Body of pancreas (tissue), 4 donors: ENCODE measurements at regions not wholly inside any gene's neighbourhood (a gene's known extent, or its start where the extent isn't known, plus 50 kb on each side); places are given as distances from the start of the nearest gene placed in this dataset.

Source experiments
- POLR2A ChIP-seq, 3 donors: fragments of 450-650 bp; IDR thresholded peaks; one replicate each; pipeline ENCODE4 v1.6.1; 2016; ENCODE audit warnings: antibody characterized with exemption in 3 of 3, mild to moderate bottlenecking in 2 of 3
- TF ChIP-seq, protein P1 (sequence below), 7 experiments: fragments of 450-650 bp in 4 of 7; fragments of 200-600 bp in 3 of 7; sonication (generic) in 3 of 7; IDR thresholded peaks; one replicate each; pipeline ENCODE4 v1.5.1; 2016 to 2019; ENCODE audit warnings: antibody characterized with exemption in 7 of 7

GRCh38 chr14:26810631-26811030, 212.8 kb upstream of the NOVA1 start:
- TF ChIP-seq, protein P1, sequence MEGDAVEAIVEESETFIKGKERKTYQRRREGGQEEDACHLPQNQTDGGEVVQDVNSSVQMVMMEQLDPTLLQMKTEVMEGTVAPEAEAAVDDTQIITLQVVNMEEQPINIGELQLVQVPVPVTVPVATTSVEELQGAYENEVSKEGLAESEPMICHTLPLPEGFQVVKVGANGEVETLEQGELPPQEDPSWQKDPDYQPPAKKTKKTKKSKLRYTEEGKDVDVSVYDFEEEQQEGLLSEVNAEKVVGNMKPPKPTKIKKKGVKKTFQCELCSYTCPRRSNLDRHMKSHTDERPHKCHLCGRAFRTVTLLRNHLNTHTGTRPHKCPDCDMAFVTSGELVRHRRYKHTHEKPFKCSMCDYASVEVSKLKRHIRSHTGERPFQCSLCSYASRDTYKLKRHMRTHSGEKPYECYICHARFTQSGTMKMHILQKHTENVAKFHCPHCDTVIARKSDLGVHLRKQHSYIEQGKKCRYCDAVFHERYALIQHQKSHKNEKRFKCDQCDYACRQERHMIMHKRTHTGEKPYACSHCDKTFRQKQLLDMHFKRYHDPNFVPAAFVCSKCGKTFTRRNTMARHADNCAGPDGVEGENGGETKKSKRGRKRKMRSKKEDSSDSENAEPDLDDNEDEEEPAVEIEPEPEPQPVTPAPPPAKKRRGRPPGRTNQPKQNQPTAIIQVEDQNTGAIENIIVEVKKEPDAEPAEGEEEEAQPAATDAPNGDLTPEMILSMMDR (IDR thresholded peaks at IDR 0.05) = no peak
- no peak for TF ChIP-seq POLR2A (IDR thresholded peaks at IDR 0.05)
